Upper lobe of right lung (tissue), 1 donor: ENCODE measurements at regions not wholly inside any gene's neighbourhood (a gene's known extent, or its start where the extent isn't known, plus 50 kb on each side); places are given as distances from the start of the nearest gene placed in this dataset.

Experiments
- ATAC-seq: fragments of 200-7000 bp; cut with Tn5 transposase; one replicate; pipeline ENCODE4 v1.9.1; 2020; ENCODE audit warnings: mild to moderate bottlenecking, moderate library complexity
- DNase-seq: peaks from one replicate; pipeline ENCODE4 v3.0.0-alpha.2; 2020
- H3K27ac ChIP-seq: fragments of 200-600 bp; one replicate; pipeline ENCODE4 v1.8.0; 2022
- H3K27me3 ChIP-seq: fragments of 200-600 bp; one replicate; pipeline ENCODE4 v1.8.0; 2022; ENCODE audit warnings: mild to moderate bottlenecking
- H3K36me3 ChIP-seq: fragments of 200-600 bp; one replicate; pipeline ENCODE4 v1.8.0; 2022
- H3K4me1 ChIP-seq: fragments of 200-600 bp; one replicate; pipeline ENCODE4 v1.8.0; 2022
- H3K4me3 ChIP-seq: fragments of 200-600 bp; one replicate; pipeline ENCODE4 v1.8.0; 2022; ENCODE audit warnings: mild to moderate bottlenecking
- H3K9me3 ChIP-seq: fragments of 200-600 bp; one replicate; pipeline ENCODE4 v1.8.0; 2022
- intact Hi-C: fragments of 100-400 bp; cut with DNase I; formaldehyde crosslinking; loops from one replicate; pipeline ENCODE4 v1.11.0; 2022
- TF ChIP-seq, protein P1 (sequence below): fragments of 200-600 bp; IDR thresholded peaks from one replicate; pipeline ENCODE4 v1.8.0; 2022; ENCODE audit warnings: antibody characterized with exemption
- donor health status: DM: no; HTN: yes; CAD: no; lungs with severe emphysema.

DNA sequence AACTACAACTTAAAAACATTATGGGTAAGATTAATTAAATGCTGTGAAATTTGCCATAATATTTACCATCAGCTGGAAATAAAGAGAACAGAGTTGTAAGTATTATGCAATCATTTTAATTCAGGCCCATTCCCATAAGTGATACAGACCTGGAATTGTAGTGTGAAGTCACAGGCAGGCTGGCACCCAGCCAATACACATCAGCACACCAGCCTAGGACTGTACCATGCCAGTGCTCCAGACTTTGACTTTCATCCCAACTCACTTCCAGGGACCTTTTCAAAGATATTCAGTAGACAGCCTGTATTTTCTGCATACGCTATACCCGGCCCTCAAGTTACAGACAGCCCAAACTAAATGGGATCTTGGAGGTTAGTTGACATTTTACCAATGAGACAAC is 143.3 kb downstream of the TES start:
- Histone ChIP-seq H3K4me3 (no peak overlapping the region), H3K27ac (peak overlapping the region; percentile 86), H3K9me3 (no peaks in the 10 kb centered on the region), H3K36me3 (no peaks in the 10 kb centered on the region), H3K27me3 (no peaks in the 10 kb centered on the region), H3K4me1 (peaks cover 31% of the 10 kb centered on the region)
- TF ChIP-seq, protein P1, sequence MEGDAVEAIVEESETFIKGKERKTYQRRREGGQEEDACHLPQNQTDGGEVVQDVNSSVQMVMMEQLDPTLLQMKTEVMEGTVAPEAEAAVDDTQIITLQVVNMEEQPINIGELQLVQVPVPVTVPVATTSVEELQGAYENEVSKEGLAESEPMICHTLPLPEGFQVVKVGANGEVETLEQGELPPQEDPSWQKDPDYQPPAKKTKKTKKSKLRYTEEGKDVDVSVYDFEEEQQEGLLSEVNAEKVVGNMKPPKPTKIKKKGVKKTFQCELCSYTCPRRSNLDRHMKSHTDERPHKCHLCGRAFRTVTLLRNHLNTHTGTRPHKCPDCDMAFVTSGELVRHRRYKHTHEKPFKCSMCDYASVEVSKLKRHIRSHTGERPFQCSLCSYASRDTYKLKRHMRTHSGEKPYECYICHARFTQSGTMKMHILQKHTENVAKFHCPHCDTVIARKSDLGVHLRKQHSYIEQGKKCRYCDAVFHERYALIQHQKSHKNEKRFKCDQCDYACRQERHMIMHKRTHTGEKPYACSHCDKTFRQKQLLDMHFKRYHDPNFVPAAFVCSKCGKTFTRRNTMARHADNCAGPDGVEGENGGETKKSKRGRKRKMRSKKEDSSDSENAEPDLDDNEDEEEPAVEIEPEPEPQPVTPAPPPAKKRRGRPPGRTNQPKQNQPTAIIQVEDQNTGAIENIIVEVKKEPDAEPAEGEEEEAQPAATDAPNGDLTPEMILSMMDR: no peak
- intact Hi-C loops: no loop called here
- DNase-seq (no peak), ATAC-seq (no peak)

DNA sequence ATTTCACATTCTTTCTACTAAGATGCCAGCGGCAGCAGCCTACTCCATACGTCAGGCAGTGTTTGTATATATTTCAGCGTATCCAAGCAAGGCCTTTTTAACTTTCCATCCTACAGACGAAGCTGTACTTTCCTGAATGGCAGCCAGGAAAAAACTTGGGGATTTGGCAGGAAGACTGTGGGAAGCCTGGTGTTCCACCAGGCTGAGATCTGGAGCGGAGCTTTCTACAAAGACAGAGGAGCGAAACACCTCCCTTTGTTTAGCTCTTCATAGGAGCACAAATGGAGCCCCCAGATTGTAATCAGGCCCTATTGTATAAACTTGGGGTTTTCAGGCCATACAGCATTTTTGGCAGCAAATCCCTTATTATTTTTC is 143.8 kb downstream of the TES start:
- Histone ChIP-seq H3K4me1 (peaks cover 31% of the 10 kb centered on the region), H3K4me3 (no peak overlapping the region), H3K27ac (peak overlapping the region; percentile 86), H3K36me3 (no peaks in the 10 kb centered on the region), H3K27me3 (no peaks in the 10 kb centered on the region), H3K9me3 (no peaks in the 10 kb centered on the region)
- DNase-seq (no peak), ATAC-seq (peak; percentile 7)
- TF ChIP-seq, protein P1: no peak
- intact Hi-C loops: no loop called here

DNA sequence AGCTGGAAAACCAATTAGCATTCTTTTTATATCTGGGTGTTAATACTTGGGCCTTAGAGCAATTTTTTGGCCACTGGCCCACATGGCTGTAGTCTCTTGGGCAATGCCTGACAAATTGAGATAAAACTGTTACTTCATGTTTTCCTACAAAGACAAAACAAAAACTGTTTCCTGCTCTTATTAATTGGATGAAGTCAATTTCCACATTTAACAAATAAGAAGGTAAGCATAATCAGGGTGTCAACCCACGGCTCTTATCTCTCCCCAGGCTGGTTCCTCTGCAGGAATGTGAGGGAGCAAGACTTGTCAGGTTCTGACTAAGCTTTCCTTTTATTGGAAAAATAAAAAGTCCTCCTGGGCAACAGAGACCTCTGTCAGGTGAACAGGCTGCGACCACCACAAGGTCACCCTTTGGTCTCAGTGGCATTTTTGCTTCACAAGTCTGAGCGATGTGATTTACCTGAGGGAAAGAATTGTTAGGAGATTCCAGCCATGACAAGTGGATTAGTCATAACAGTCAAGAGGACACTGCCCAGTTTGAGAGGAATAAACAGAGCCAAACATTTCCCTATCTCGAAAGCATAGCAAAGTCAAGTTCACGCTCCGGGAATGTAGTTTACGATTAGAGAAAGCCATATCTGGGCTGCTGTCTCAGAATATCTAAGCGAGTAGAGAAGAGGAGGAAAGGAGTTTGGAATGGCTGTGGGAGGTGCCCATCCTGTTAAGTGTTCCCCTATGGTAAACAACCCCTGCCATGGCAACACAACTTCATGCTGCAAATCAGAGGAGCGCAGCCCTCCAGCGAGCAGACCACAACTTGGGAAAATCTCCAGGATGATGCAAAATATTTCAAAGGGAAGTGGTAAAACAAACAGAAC is 144.4 kb downstream of the TES start:
- DNase-seq (peak; percentile 62), ATAC-seq (peak; percentile 95)
- no peaks in the 10 kb centered on the region for H3K36me3 ChIP-seq
- H3K4me1 ChIP-seq: peaks cover 31% of the 10 kb centered on the region
- H3K27ac ChIP-seq: peak overlapping the region; percentile 86
- no peaks in the 10 kb centered on the region for H3K27me3 ChIP-seq
- TF ChIP-seq, protein P1: no peak
- H3K9me3 ChIP-seq: no peaks in the 10 kb centered on the region
- intact Hi-C loops: no loop called here
- peak overlapping the region; percentile 14 for H3K4me3 ChIP-seq

DNA sequence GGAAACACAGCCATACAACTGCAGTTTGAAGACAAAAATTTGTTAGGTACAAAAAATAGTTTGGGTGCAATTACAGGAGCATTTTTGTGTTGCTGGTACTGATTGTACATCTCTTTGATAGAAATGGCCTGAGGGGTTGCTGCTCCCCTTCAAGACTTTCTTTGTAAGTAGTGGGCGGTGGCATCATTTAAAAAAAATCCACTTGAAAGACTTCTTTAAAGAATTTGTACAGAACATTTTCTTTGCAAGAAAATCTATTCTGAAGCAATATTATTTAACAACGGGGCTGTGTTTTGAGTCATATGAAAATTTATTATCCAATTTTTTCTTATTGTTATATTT is 144.1 kb upstream of the CAV2 start:
- intact Hi-C loops: no loop called here
- Histone ChIP-seq H3K9me3 (no peaks in the 10 kb centered on the region), H3K4me1 (peaks cover 31% of the 10 kb centered on the region), H3K27me3 (no peaks in the 10 kb centered on the region), H3K27ac (peak overlapping the region; percentile 86), H3K36me3 (no peaks in the 10 kb centered on the region), H3K4me3 (peak overlapping the region; percentile 14)
- TF ChIP-seq, protein P1: no peak
- DNase-seq: no peak
- ATAC-seq: no peak

DNA sequence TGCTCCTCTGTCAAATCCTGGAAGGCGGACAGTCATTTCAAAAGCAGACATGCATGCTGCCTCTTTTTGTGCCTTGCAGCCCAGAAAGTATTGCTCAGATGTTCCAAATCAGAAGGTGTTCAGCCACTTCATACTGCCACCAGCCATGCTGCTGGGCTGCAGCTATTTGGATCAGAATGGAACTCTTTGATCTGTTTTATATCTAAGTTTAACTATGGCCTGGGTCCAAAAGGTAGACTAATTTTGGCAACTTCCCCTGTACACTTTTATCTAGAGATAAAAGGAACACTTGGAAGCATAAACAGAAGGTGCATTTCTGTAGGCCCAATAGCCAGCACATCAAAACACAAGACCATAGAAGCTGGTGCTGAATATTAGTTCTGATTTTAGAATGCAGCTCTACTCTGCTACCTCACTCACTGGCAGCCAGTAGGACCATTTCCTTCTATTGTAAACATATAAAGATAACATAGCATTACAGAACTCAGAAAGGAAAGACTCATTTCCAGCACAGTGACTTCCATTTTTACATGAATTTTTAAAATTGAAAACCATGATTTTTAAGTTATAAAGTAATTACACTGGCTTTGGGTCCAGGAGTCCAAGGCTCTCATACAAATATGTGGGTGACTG is 143.1 kb upstream of the CAV2 start:
- ATAC-seq (no peak), DNase-seq (no peak)
- Histone ChIP-seq H3K9me3 (no peaks in the 10 kb centered on the region), H3K36me3 (no peaks in the 10 kb centered on the region), H3K27me3 (no peaks in the 10 kb centered on the region), H3K27ac (peak overlapping the region; percentile 86), H3K4me3 (no peak overlapping the region), H3K4me1 (peaks cover 31% of the 10 kb centered on the region)
- TF ChIP-seq, protein P1: no peak
- intact Hi-C loops: no loop called here
